ENCODE measurements at regions not wholly inside any gene's neighbourhood (a gene's known extent, or its start where the extent isn't known, plus 50 kb on each side); places are given as distances from the start of the nearest gene placed in this dataset.
A peak's percentile ranks its signal among the peaks of the same experiment; 100 is the strongest.
"Not testable (repeated sequence)": the region's sequence is repeated elsewhere in the genome, so short reads cannot be mapped to it uniquely, and the experiment has no call there.

DNA sequence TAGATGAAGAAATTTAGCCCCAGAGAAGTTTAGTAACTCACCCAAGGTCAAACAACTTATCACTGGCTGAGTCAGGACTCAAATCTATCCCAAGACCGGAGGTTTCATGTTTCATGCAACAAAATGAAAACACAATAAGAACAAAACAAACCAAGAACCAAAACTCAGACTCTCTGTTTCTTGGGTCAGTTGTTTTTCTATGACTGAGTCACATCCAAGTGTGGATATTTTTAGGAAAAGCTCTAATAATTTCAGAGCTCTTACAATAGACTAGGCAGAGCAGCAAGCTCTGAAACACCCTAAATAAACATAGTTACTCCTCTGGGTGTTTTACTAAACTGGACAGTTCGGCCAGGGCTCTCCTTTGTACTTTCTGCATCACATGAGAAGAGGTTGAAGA, 87.6 kb upstream of the PRB2 start:
- no peak for DNase-seq (ENCODE audit: low spot score in 2 of 2, unreplicated experiment in 2 of 2)
- peaks cover 11% of the 10 kb centered on the region for H3K27me3 Mint-ChIP-seq (ENCODE audit: low read depth)
- H3K9me3 Mint-ChIP-seq = no peaks in the 10 kb centered on the region
- H3K4me3 Mint-ChIP-seq = no peak overlapping the region
- H3K27ac Mint-ChIP-seq = no peak overlapping the region
- TF ChIP-seq, protein P1, sequence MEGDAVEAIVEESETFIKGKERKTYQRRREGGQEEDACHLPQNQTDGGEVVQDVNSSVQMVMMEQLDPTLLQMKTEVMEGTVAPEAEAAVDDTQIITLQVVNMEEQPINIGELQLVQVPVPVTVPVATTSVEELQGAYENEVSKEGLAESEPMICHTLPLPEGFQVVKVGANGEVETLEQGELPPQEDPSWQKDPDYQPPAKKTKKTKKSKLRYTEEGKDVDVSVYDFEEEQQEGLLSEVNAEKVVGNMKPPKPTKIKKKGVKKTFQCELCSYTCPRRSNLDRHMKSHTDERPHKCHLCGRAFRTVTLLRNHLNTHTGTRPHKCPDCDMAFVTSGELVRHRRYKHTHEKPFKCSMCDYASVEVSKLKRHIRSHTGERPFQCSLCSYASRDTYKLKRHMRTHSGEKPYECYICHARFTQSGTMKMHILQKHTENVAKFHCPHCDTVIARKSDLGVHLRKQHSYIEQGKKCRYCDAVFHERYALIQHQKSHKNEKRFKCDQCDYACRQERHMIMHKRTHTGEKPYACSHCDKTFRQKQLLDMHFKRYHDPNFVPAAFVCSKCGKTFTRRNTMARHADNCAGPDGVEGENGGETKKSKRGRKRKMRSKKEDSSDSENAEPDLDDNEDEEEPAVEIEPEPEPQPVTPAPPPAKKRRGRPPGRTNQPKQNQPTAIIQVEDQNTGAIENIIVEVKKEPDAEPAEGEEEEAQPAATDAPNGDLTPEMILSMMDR (IDR thresholded peaks at IDR 0.05; ENCODE audit: unreplicated experiment) = no peak
- no peaks in the 10 kb centered on the region for H3K36me3 Mint-ChIP-seq
- peaks cover 2% of the 10 kb centered on the region for H3K4me1 Mint-ChIP-seq

DNA sequence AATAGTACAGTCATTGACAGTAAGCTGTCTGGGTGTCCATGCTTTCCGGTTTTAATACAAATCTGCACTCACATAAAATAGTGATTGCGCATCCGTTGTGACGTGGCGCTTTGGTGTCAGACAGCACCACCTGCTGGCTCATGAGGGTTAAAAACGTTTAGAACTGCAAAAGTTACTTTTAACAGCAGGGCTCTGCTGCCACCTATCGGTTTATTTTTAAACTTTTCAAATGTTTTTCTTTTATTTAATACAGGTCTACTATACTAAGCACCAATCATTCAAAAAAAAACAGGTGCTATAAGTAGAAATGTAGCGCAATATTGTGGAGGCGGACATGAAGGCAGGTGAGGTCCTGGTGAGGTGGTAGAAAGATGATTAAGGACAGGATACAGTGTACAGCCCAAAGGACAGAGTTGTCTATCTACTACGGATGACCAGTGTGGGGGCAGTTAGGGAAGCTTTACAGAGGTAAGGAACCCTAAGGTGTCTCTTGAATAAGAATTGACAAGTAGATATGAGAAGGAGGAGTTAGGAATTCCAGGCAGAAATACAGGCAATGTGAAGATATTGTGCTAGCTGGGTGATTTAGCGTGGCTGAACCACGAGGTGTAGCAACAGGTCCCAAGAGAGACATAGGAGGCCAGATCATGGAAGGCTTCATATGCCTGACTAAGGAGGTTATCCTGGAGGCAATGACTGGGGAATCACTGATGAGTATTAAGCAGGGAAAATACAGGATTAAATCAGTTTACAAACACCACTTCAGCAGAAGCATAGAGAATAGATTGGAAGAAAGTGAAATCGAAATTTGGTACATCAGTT, 91.5 kb upstream of the PRB2 start:
- H3K27me3 Mint-ChIP-seq (ENCODE audit: low read depth) = peaks cover 35% of the 10 kb centered on the region
- no peaks in the 10 kb centered on the region for H3K36me3 Mint-ChIP-seq
- TF ChIP-seq, protein P1 (IDR thresholded peaks at IDR 0.05; ENCODE audit: unreplicated experiment) = peak; percentile 99
- H3K9me3 Mint-ChIP-seq = no peaks in the 10 kb centered on the region
- H3K4me3 Mint-ChIP-seq = no peak overlapping the region
- peak; percentile 52 to 77 for DNase-seq (ENCODE audit: low spot score in 2 of 2, unreplicated experiment in 2 of 2)
- H3K27ac Mint-ChIP-seq = no peak overlapping the region
- peaks cover 2% of the 10 kb centered on the region for H3K4me1 Mint-ChIP-seq

DNA sequence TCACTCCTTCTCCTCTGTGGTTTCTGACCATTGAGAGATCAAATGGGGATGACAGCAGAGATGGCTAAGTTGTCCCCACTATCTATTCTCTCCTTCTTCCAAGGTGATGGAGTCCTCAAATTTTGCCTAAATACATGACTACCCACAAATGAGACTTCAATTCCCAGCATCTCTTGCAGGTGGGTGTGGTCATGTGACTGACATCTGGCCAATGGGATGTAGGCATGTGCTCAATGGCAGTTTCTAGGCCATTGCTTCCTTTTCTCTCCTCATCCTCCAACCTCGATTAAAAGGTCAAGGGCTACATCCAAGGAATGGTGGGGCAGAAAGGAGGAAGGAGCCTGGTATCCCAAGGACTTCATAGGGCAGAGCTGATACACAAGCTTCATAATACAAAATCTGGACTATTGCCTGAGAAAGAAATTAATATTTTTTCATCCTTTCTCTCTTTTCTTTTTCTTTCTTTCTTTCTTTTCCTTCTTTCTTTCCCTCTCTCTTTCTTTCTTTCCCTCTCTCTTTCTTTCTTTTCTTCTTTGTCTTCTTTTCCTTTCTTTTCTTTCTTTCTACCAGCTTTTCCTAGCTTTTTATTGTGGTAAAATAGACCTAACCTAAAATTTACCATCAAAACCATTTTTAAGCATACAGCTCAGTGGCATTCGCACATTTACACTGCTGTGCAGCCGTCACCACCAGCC, 100.9 kb upstream of the PRB2 start:
- H3K36me3 Mint-ChIP-seq = no peaks in the 10 kb centered on the region
- no peak overlapping the region for H3K27ac Mint-ChIP-seq
- no peak overlapping the region for H3K4me3 Mint-ChIP-seq
- DNase-seq (ENCODE audit: low spot score in 2 of 2, unreplicated experiment in 2 of 2) = no peak
- H3K9me3 Mint-ChIP-seq = no peaks in the 10 kb centered on the region
- TF ChIP-seq, protein P1 (IDR thresholded peaks at IDR 0.05; ENCODE audit: unreplicated experiment) = no peak
- peaks cover 71% of the 10 kb centered on the region for H3K27me3 Mint-ChIP-seq (ENCODE audit: low read depth)
- no peaks in the 10 kb centered on the region for H3K4me1 Mint-ChIP-seq

DNA sequence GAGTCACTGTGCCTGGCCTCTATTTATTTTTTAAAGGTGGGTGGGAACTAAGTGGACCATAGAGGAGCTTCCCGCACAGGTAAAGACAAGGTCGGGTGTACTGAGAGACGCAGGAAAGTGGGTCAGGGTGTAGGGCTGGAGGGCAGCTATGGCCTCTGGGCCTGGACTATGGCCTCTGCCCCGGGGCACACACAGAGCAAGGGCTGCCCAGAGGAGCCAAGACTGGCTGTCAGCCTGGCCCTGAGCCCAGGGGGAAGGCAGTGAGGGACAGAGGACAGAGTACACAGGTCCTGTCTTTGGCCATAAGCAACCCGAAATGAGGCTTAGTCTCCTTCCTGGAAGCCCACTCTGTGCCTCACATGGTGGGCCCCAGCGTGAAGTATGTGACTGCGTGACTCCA, 102.1 kb upstream of the PRB2 start:
- Mint-ChIP-seq H3K36me3 (no peaks in the 10 kb centered on the region), H3K4me1 (no peaks in the 10 kb centered on the region), H3K27ac (no peak overlapping the region), H3K4me3 (no peak overlapping the region), H3K27me3 (ENCODE audit: low read depth) (peaks cover 71% of the 10 kb centered on the region), H3K9me3 (no peaks in the 10 kb centered on the region)
- no peak for DNase-seq (ENCODE audit: low spot score in 2 of 2, unreplicated experiment in 2 of 2)
- TF ChIP-seq, protein P1 (IDR thresholded peaks at IDR 0.05; ENCODE audit: unreplicated experiment) = no peak

DNA sequence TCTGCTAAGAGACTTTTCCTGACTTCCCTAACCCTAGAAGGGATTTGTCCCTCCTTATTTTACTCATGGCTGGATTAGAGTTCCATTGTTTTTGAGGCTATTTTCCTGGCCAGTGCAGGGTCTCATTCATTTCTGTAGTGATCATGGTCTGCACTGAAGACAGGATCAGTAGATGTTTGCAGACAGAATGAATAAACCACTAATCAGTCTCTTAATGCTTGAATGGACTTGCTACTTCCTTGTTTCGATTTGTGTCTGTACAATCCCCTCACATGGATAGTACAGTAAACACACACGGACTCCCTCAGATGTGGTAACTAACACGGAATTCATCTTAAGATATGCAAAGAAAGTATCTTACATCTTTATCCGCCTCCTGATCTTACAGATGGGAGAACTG, 102.6 kb upstream of the PRB2 start:
- no peak overlapping the region for H3K4me3 Mint-ChIP-seq
- no peaks in the 10 kb centered on the region for H3K4me1 Mint-ChIP-seq
- DNase-seq (ENCODE audit: low spot score in 2 of 2, unreplicated experiment in 2 of 2) = no peak
- H3K27me3 Mint-ChIP-seq (ENCODE audit: low read depth) = peaks cover 71% of the 10 kb centered on the region
- H3K9me3 Mint-ChIP-seq = no peaks in the 10 kb centered on the region
- no peak overlapping the region for H3K27ac Mint-ChIP-seq
- no peaks in the 10 kb centered on the region for H3K36me3 Mint-ChIP-seq
- TF ChIP-seq, protein P1 (IDR thresholded peaks at IDR 0.05; ENCODE audit: unreplicated experiment) = no peak

DNA sequence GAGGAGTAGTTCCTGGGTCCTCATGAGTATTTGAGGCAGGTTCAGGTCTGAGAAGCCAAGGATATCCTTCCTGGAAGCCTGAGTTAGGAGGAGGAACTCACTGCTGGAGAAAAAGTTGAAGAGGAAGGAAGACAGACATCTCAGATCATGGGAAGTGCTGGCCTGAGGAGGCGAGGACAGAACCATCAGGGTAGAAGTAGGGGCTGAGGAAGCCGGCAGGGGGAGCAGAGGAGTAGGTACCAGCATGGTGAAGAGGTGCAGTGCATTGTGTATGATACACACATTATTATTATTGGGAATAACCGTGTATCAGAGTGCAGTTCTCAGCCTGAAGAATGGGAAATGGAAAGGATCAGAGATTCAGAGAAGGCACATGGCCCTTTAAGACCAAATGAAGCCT, 103.2 kb upstream of the PRB2 start:
- H3K27ac Mint-ChIP-seq; H3K4me1 Mint-ChIP-seq; H3K9me3 Mint-ChIP-seq; H3K36me3 Mint-ChIP-seq; DNase-seq (ENCODE audit: low spot score in 2 of 2, unreplicated experiment in 2 of 2); H3K4me3 Mint-ChIP-seq: not testable (repeated sequence)
- peaks cover 71% of the 10 kb centered on the region for H3K27me3 Mint-ChIP-seq (ENCODE audit: low read depth)

Measured in mesothelial cell of epicardium (in vitro differentiated cells).